IMR-90 (cell line): ENCODE measurements at regions not wholly inside any gene's neighbourhood (a gene's known extent, or its start where the extent isn't known, plus 50 kb on each side); places are given as distances from the start of the nearest gene placed in this dataset.

Source experiments
- ATAC-seq: fragments of 200-7000 bp; cut with Tn5 transposase; 2 replicates; pipeline ENCODE4 v1.9.1; 2020; ENCODE audit warnings: low read depth, mild to moderate bottlenecking, moderate library complexity
- BruUV-seq: library from RNA; stranded (reverse); fragments of 400-500 nt; replicated peaks from 2 replicates; lab custom pipeline; 2021; lab: Mats Ljungman, UMichigan
- CTCF ChIA-PET: fragments of 300-600 bp; formaldehyde crosslinking; extraction: SDS; loops from one replicate; lab custom pipeline; 2021; ENCODE audit warnings: antibody characterized with exemption; lab: Yijun Ruan, JAX
- POLR2A ChIA-PET: fragments of 300-600 bp; sonication (Branson Sonifier 250); formaldehyde crosslinking; loops from one replicate; lab custom pipeline; 2022; ENCODE audit warnings: antibody characterized with exemption; ENCODE audit not compliant: unreplicated experiment; lab: Charles Lee
- DNase-seq: peaks from one replicate; pipeline ENCODE4 v3.0.0; 2013
- H2AFZ ChIP-seq: replicated peaks from 2 replicates; pipeline ENCODE3; 2013; ENCODE audit warnings: low read length, mild to moderate bottlenecking; ENCODE audit not compliant: poor library complexity
- H2AK5ac ChIP-seq: 2 replicates; pipeline ENCODE4 v1.6.1; 2013; ENCODE audit warnings: low read depth, low read length, inconsistent platforms
- H2AK9ac ChIP-seq: replicated peaks from 2 replicates; pipeline ENCODE3; 2013; ENCODE audit warnings: mild to moderate bottlenecking, low read depth, low read length, moderate library complexity; ENCODE audit not compliant: poor library complexity
- H2BK120ac ChIP-seq: 2 replicates; pipeline ENCODE4 v1.6.1; 2013; ENCODE audit warnings: low read depth, low read length, inconsistent platforms
- H2BK15ac ChIP-seq: 3 replicates; pipeline ENCODE4 v1.6.1; 2013; ENCODE audit warnings: low read depth, low read length, inconsistent platforms
- H2BK20ac ChIP-seq: 2 replicates; pipeline ENCODE4 v1.6.1; 2013; ENCODE audit warnings: low read depth, mild to moderate bottlenecking, inconsistent platforms, low read length, moderate library complexity
- H2BK5ac ChIP-seq: 2 replicates; pipeline ENCODE4 v1.6.1; 2013; ENCODE audit warnings: mild to moderate bottlenecking, low read depth, low read length, inconsistent platforms; ENCODE audit not compliant: poor library complexity, severe bottlenecking
- H3K14ac ChIP-seq: replicated peaks from 2 replicates; pipeline ENCODE4 v1.6.1; 2013; ENCODE audit warnings: low read depth, low read length, inconsistent platforms
- H3K18ac ChIP-seq: 2 replicates; pipeline ENCODE4 v1.6.1; 2013; ENCODE audit warnings: low read depth, low read length, control low read depth
- H3K23ac ChIP-seq: 2 replicates; pipeline ENCODE4 v1.6.1; 2013; ENCODE audit warnings: low read depth, low read length, inconsistent platforms
- H3K27ac ChIP-seq: 2 replicates; pipeline ENCODE4 v1.5.1; 2013; ENCODE audit warnings: mild to moderate bottlenecking, control low read depth, low read length; ENCODE audit not compliant: insufficient read depth
- H3K27me3 ChIP-seq: 2 replicates; pipeline ENCODE4 v1.6.1; 2013; ENCODE audit warnings: low read length; ENCODE audit not compliant: control insufficient read depth, insufficient read depth
- H3K36me3 ChIP-seq: 2 replicates; pipeline ENCODE4 v1.6.1; 2013; ENCODE audit warnings: low read length, mixed read lengths; ENCODE audit not compliant: control insufficient read depth, insufficient read depth
- H3K4ac ChIP-seq: 2 replicates; pipeline ENCODE4 v1.6.1; 2013; ENCODE audit warnings: low read depth, low read length, inconsistent platforms
- H3K4me1 ChIP-seq: 2 replicates; pipeline ENCODE4 v1.6.1; 2013; ENCODE audit warnings: low read length, mixed read lengths; ENCODE audit not compliant: control insufficient read depth, insufficient read depth
- H3K4me2 ChIP-seq: 2 replicates; pipeline ENCODE4 v1.6.1; 2013; ENCODE audit warnings: low read depth, mild to moderate bottlenecking, control low read depth, low read length, moderate library complexity
- H3K4me3 ChIP-seq: 2 replicates; pipeline ENCODE4 v1.5.1; 2013; ENCODE audit warnings: low read depth, mild to moderate bottlenecking, control low read depth, low read length, moderate library complexity; ENCODE audit not compliant: insufficient read depth
- H3K56ac ChIP-seq: 2 replicates; pipeline ENCODE4 v1.6.1; 2013; ENCODE audit warnings: low read length, inconsistent platforms; ENCODE audit not compliant: insufficient read depth; ENCODE audit errors: extremely low read depth
- H3K79me1 ChIP-seq, 2 experiments: 2 replicates each; pipeline ENCODE4 v1.6.1; 2013; ENCODE audit warnings: low read length in 2 of 2, inconsistent platforms in 1 of 2, low read depth in 1 of 2
- H3K9ac ChIP-seq: 2 replicates; pipeline ENCODE4 v1.6.1; 2013; ENCODE audit warnings: low read depth, low read length, control low read depth
- H3K9me1 ChIP-seq: 2 replicates; pipeline ENCODE4 v1.6.1; 2013; ENCODE audit warnings: low read length, inconsistent platforms; ENCODE audit not compliant: insufficient read depth
- H3K9me3 ChIP-seq: 2 replicates; pipeline ENCODE4 v1.6.1; 2013; ENCODE audit warnings: low read length; ENCODE audit not compliant: control insufficient read depth, insufficient read depth
- H4K20me1 ChIP-seq: 2 replicates; pipeline ENCODE4 v1.6.1; 2013; ENCODE audit warnings: low read length, inconsistent platforms; ENCODE audit not compliant: insufficient read depth
- H4K5ac ChIP-seq: 2 replicates; pipeline ENCODE4 v1.6.1; 2013; ENCODE audit warnings: mild to moderate bottlenecking, low read depth, low read length, control low read depth
- H4K8ac ChIP-seq, 2 experiments: 2 replicates each; pipeline ENCODE4 v1.6.1; 2013; ENCODE audit warnings: low read depth in 2 of 2, low read length in 2 of 2, control low read depth in 1 of 2, inconsistent platforms in 1 of 2
- H4K91ac ChIP-seq: 2 replicates; pipeline ENCODE4 v1.6.1; 2013; ENCODE audit warnings: low read depth, low read length, inconsistent platforms; ENCODE audit not compliant: insufficient read depth
- BHLHE40 ChIP-seq: fragments of 150-350 bp; IDR thresholded peaks from 2 replicates; pipeline ENCODE4 v1.6.1; 2016; ENCODE audit warnings: mild to moderate bottlenecking, low read depth, low read length
- CEBPB ChIP-seq: IDR thresholded peaks from 2 replicates; pipeline ENCODE4 v1.6.1; 2012; ENCODE audit warnings: low read depth, low read length, improper control_type of control experiment
- CHD1 ChIP-seq: IDR thresholded peaks from 2 replicates; pipeline ENCODE4 v1.6.1; 2012; ENCODE audit warnings: low read depth, low read length, improper control_type of control experiment
- ELK1 ChIP-seq: fragments of 150-350 bp; IDR thresholded peaks from 2 replicates; pipeline ENCODE4 v1.6.1; 2016; ENCODE audit warnings: low read depth, mild to moderate bottlenecking, low read length, moderate library complexity, borderline replicate concordance
- FOS ChIP-seq: fragments of 150-350 bp; IDR thresholded peaks from 2 replicates; pipeline ENCODE4 v1.6.1; 2016; ENCODE audit warnings: low read depth, low read length
- MAFK ChIP-seq: IDR thresholded peaks from 2 replicates; pipeline ENCODE4 v1.6.1; 2012; ENCODE audit warnings: low read depth, low read length, improper control_type of control experiment
- MAZ ChIP-seq: IDR thresholded peaks from 2 replicates; pipeline ENCODE4 v1.6.1; 2012; ENCODE audit warnings: low read depth, mild to moderate bottlenecking, low read length, improper control_type of control experiment, moderate library complexity, borderline replicate concordance
- MXI1 ChIP-seq: IDR thresholded peaks from 2 replicates; pipeline ENCODE4 v1.6.1; 2012; ENCODE audit warnings: low read depth, mild to moderate bottlenecking, low read length, moderate library complexity, borderline replicate concordance
- NFE2L2 ChIP-seq: fragments of 150-350 bp; IDR thresholded peaks from 2 replicates; pipeline ENCODE4 v1.6.1; 2016; ENCODE audit warnings: low read depth, mild to moderate bottlenecking, low read length
- POLR2A ChIP-seq: IDR thresholded peaks from 2 replicates; pipeline ENCODE4 v1.6.1; 2012; ENCODE audit warnings: mild to moderate bottlenecking, low read depth, low read length
- RAD21 ChIP-seq: IDR thresholded peaks from 2 replicates; pipeline ENCODE4 v1.6.1; 2012; ENCODE audit warnings: low read length, improper control_type of control experiment
- RCOR1 ChIP-seq: IDR thresholded peaks from 2 replicates; pipeline ENCODE4 v1.6.1; 2012; ENCODE audit warnings: mild to moderate bottlenecking, low read length, improper control_type of control experiment; ENCODE audit not compliant: insufficient replicate concordance
- RFX5 ChIP-seq: IDR thresholded peaks from 2 replicates; pipeline ENCODE4 v1.8.0; 2012; ENCODE audit warnings: low read depth, mild to moderate bottlenecking, low read length, moderate library complexity
- SMC3 ChIP-seq: fragments of 150-350 bp; IDR thresholded peaks from 2 replicates; pipeline ENCODE4 v1.6.1; 2016; ENCODE audit warnings: low read depth, mild to moderate bottlenecking, antibody characterized with exemption, low read length, moderate library complexity
- USF2 ChIP-seq: fragments of 150-350 bp; IDR thresholded peaks from 2 replicates; pipeline ENCODE4 v1.6.1; 2017; ENCODE audit warnings: mild to moderate bottlenecking, antibody characterized with exemption, low read length, low read depth
- WGBS, 2 experiments: methylation state at CpG; one replicate each; pipeline versions ENCODE4 v1.1.5 to v1.1.7; 2013; ENCODE audit warnings: missing lambda C conversion rate in 2 of 2; ENCODE audit not compliant: insufficient read length in 1 of 2; ENCODE audit errors: extremely low coverage in 2 of 2; 5-methylcytosine and 5-hydroxymethylcytosine counted together
- dilution Hi-C: fragments of 300-500 bp; cut with HindIII; formaldehyde crosslinking; loops from one replicate; pipeline ENCODE4 v1.14.3; 2018; ENCODE audit warnings: low sequenced_read_pairs; ENCODE audit not compliant: unreplicated experiment
- in situ Hi-C: fragments of 300-500 bp; cut with MboI; formaldehyde crosslinking; loops from 3 replicates; pipeline ENCODE4 v1.14.3; 2019; ENCODE audit warnings: low sequenced_read_pairs, inconsistent platforms, mixed read lengths
- intact Hi-C: fragments of 100-400 bp; cut with micrococcal nuclease; formaldehyde crosslinking; loops from 2 replicates; pipeline ENCODE4 v1.10.0; 2022
- TF ChIP-seq, protein P1 (sequence below): conservative IDR thresholded peaks from 2 replicates; pipeline ENCODE4 v1.5.1; 2012; ENCODE audit warnings: mild to moderate bottlenecking, low read depth, low read length, improper control_type of control experiment

- no peak overlapping the region for H2AK9ac ChIP-seq
- no peak overlapping the region for H2BK120ac ChIP-seq
- no CpG with 5 or more reads among the region's 2 CpGs for WGBS, 2 experiments
- POLR2A ChIA-PET, result no interaction called here
- no peaks in the 10 kb centered on the region for H3K9me1 ChIP-seq
- no peak overlapping the region for H2AFZ ChIP-seq
- intact Hi-C loops, result no loop called here
- H4K91ac ChIP-seq, result no peak overlapping the region
- H2BK5ac ChIP-seq, result no peak overlapping the region
- no peak overlapping the region for H3K23ac ChIP-seq
- no peaks in the 10 kb centered on the region for H3K36me3 ChIP-seq
- H3K4me3 ChIP-seq, result no peak overlapping the region
- H3K9me3 ChIP-seq, result no peaks in the 10 kb centered on the region
- H2BK20ac ChIP-seq, result no peak overlapping the region
- CTCF ChIA-PET, result no interaction called here
- no peak overlapping the region for H3K56ac ChIP-seq
- no peak overlapping the region for H3K14ac ChIP-seq
- no peak overlapping the region for H3K4me2 ChIP-seq
- TF ChIP-seq MAFK, result no peak
- no peak for TF ChIP-seq RAD21
- TF ChIP-seq SMC3, result no peak
- no peak for TF ChIP-seq USF2
- no peak for TF ChIP-seq RFX5
- no peak for TF ChIP-seq ELK1
- TF ChIP-seq, protein P1, sequence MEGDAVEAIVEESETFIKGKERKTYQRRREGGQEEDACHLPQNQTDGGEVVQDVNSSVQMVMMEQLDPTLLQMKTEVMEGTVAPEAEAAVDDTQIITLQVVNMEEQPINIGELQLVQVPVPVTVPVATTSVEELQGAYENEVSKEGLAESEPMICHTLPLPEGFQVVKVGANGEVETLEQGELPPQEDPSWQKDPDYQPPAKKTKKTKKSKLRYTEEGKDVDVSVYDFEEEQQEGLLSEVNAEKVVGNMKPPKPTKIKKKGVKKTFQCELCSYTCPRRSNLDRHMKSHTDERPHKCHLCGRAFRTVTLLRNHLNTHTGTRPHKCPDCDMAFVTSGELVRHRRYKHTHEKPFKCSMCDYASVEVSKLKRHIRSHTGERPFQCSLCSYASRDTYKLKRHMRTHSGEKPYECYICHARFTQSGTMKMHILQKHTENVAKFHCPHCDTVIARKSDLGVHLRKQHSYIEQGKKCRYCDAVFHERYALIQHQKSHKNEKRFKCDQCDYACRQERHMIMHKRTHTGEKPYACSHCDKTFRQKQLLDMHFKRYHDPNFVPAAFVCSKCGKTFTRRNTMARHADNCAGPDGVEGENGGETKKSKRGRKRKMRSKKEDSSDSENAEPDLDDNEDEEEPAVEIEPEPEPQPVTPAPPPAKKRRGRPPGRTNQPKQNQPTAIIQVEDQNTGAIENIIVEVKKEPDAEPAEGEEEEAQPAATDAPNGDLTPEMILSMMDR, result no peak
- TF ChIP-seq FOS, result no peak
- no peak for TF ChIP-seq POLR2A
- TF ChIP-seq BHLHE40, result no peak
- TF ChIP-seq RCOR1, result no peak
- no peak for TF ChIP-seq CHD1
- TF ChIP-seq MAZ, result no peak
- no peak for TF ChIP-seq NFE2L2
- TF ChIP-seq MXI1, result no peak
- no peak for TF ChIP-seq CEBPB
- BruUV-seq, result no TSS peak
- no peak overlapping the region for H3K18ac ChIP-seq
- no peak overlapping the region for H3K27ac ChIP-seq
- dilution Hi-C loops, result no loop called here
- H3K4me1 ChIP-seq, result no peaks in the 10 kb centered on the region
- H2AK5ac ChIP-seq, result no peak overlapping the region
- no peak for ATAC-seq
- DNase-seq, result no peak
- no peak overlapping the region for H3K4ac ChIP-seq
- no peaks in the 10 kb centered on the region for H3K27me3 ChIP-seq
- no peak overlapping the region for H4K5ac ChIP-seq
- no peaks in the 10 kb centered on the region for H3K79me1 ChIP-seq
- no peak overlapping the region for H4K8ac ChIP-seq
- H2BK15ac ChIP-seq, result no peak overlapping the region
- no peak overlapping the region for H3K9ac ChIP-seq
- in situ Hi-C loops, result no loop called here
- H4K20me1 ChIP-seq, result no peaks in the 10 kb centered on the region
Observed at GRCh38 chr2:114218383-114218782, 224.1 kb upstream of the DPP10 start.
